ENCODE measurements at regions not wholly inside any gene's neighbourhood (a gene's known extent, or its start where the extent isn't known, plus 50 kb on each side); places are given as distances from the start of the nearest gene placed in this dataset.

- no peak for DNase-seq (ENCODE audit: low read depth, low spot score)
- no peak overlapping the region for H3K4me3 ChIP-seq (ENCODE audit: low read length)
These were observed 301.9 kb upstream of the PITX2 start for GRCh38 chr4:110924761-110925160.

- no peak for DNase-seq (ENCODE audit: low read depth, low spot score)
- H3K4me3 ChIP-seq (ENCODE audit: low read length) = no peak overlapping the region
These were observed 304.0 kb upstream of the PITX2 start for GRCh38 chr4:110926841-110927400.

- no peak overlapping the region for H3K4me3 ChIP-seq (ENCODE audit: low read length)
- no peak for DNase-seq (ENCODE audit: low read depth, low spot score)
These were observed 310.5 kb upstream of the PITX2 start for GRCh38 chr4:110933341-110933740.

GRCh38 chr4:110944501-110944900 is 321.6 kb upstream of the PITX2 start:
- H3K4me3 ChIP-seq (ENCODE audit: low read length) = no peak overlapping the region
- DNase-seq (ENCODE audit: low read depth, low spot score) = no peak

- DNase-seq (ENCODE audit: low read depth, low spot score) = no peak
- no peak overlapping the region for H3K4me3 ChIP-seq (ENCODE audit: low read length)
These were observed 322.7 kb upstream of the PITX2 start for GRCh38 chr4:110945600-110945999.

- no peak for DNase-seq (ENCODE audit: low read depth, low spot score)
- H3K4me3 ChIP-seq (ENCODE audit: low read length) = no peak overlapping the region
These were observed 326.7 kb upstream of the PITX2 start for GRCh38 chr4:110949542-110949941.

GRCh38 chr4:110950731-110951130 is 327.9 kb upstream of the PITX2 start:
- no peak overlapping the region for H3K4me3 ChIP-seq (ENCODE audit: low read length)
- no peak for DNase-seq (ENCODE audit: low read depth, low spot score)

- no peak overlapping the region for H3K4me3 ChIP-seq (ENCODE audit: low read length)
- no peak for DNase-seq (ENCODE audit: low read depth, low spot score)
These were observed 330.3 kb upstream of the PITX2 start for GRCh38 chr4:110953191-110953590.

GRCh38 chr4:110953898-110954297 is 331.0 kb upstream of the PITX2 start:
- no peak overlapping the region for H3K4me3 ChIP-seq (ENCODE audit: low read length)
- no peak for DNase-seq (ENCODE audit: low read depth, low spot score)

- H3K4me3 ChIP-seq (ENCODE audit: low read length) = no peak overlapping the region
- no peak for DNase-seq (ENCODE audit: low read depth, low spot score)
These were observed 332.9 kb upstream of the PITX2 start for GRCh38 chr4:110955748-110956147.

GRCh38 chr4:110959041-110959643 is 336.3 kb upstream of the PITX2 start:
- no peak for DNase-seq (ENCODE audit: low read depth, low spot score)
- no peak overlapping the region for H3K4me3 ChIP-seq (ENCODE audit: low read length)

- no peak overlapping the region for H3K4me3 ChIP-seq (ENCODE audit: low read length)
These were observed 338.2 kb upstream of the PITX2 start for GRCh38 chr4:110961066-110961465.

GRCh38 chr4:110962616-110963015 is 339.7 kb upstream of the PITX2 start:
- DNase-seq (ENCODE audit: low read depth, low spot score) = no peak
- H3K4me3 ChIP-seq (ENCODE audit: low read length) = no peak overlapping the region

More at GRCh38 chr4:110961066-110961465, 338.2 kb upstream of the PITX2 start:
- DNase-seq (ENCODE audit: low read depth, low spot score) = no peak

- DNase-seq (ENCODE audit: low read depth, low spot score) = no peak
- no peak overlapping the region for H3K4me3 ChIP-seq (ENCODE audit: low read length)
These were observed 340.9 kb upstream of the PITX2 start for GRCh38 chr4:110963662-110964280.

GRCh38 chr4:110967936-110968335 is 345.1 kb upstream of the PITX2 start:
- DNase-seq (ENCODE audit: low read depth, low spot score) = no peak
- no peak overlapping the region for H3K4me3 ChIP-seq (ENCODE audit: low read length)

GRCh38 chr4:110970642-110971041 is 347.8 kb upstream of the PITX2 start:
- peak; percentile 32 for DNase-seq (ENCODE audit: low read depth, low spot score)
- H3K4me3 ChIP-seq (ENCODE audit: low read length) = no peak overlapping the region

- no peak overlapping the region for H3K4me3 ChIP-seq (ENCODE audit: low read length)
- no peak for DNase-seq (ENCODE audit: low read depth, low spot score)
These were observed 352.5 kb upstream of the PITX2 start for GRCh38 chr4:110975338-110975737.

GRCh38 chr4:110977554-110977953 is 354.7 kb upstream of the PITX2 start:
- no peak overlapping the region for H3K4me3 ChIP-seq (ENCODE audit: low read length)
- no peak for DNase-seq (ENCODE audit: low read depth, low spot score)

- no peak for DNase-seq (ENCODE audit: low read depth, low spot score)
- no peak overlapping the region for H3K4me3 ChIP-seq (ENCODE audit: low read length)
These were observed 355.9 kb upstream of the PITX2 start for GRCh38 chr4:110978761-110979160.

- no peak overlapping the region for H3K4me3 ChIP-seq (ENCODE audit: low read length)
- DNase-seq (ENCODE audit: low read depth, low spot score) = no peak
These were observed 359.6 kb upstream of the PITX2 start for GRCh38 chr4:110982486-110982885.

GRCh38 chr4:110988722-110989121 is 365.8 kb upstream of the PITX2 start:
- no peak overlapping the region for H3K4me3 ChIP-seq (ENCODE audit: low read length)
- DNase-seq (ENCODE audit: low read depth, low spot score) = no peak

Data from Jurkat, Clone E6-1 (cell line).